KMS-11 (cell line): ENCODE measurements at regions not wholly inside any gene's neighbourhood (a gene's known extent, or its start where the extent isn't known, plus 50 kb on each side); places are given as distances from the start of the nearest gene placed in this dataset.

Experiments
- H2AFZ ChIP-seq: fragments of 200-600 bp; sonication (generic); 2 replicates; pipeline ENCODE4 v1.6.1; 2016; ENCODE audit warnings: antibody characterized with exemption, mixed run types, low read depth
- H3K27ac ChIP-seq: fragments of 200-600 bp; sonication (generic); 2 replicates; pipeline ENCODE4 v1.6.1; 2016; ENCODE audit warnings: mild to moderate bottlenecking, mixed run types
- H3K27me3 ChIP-seq: fragments of 200-600 bp; sonication (generic); 2 replicates; pipeline ENCODE4 v1.6.1; 2017; ENCODE audit warnings: mild to moderate bottlenecking, low read depth, mixed run types, moderate library complexity; ENCODE audit not compliant: insufficient read depth
- H3K36me3 ChIP-seq: fragments of 200-600 bp; sonication (generic); 2 replicates; pipeline ENCODE4 v1.6.1; 2017; ENCODE audit warnings: mild to moderate bottlenecking, mixed run types; ENCODE audit not compliant: insufficient read depth
- H3K4me1 ChIP-seq: fragments of 200-600 bp; sonication (generic); 2 replicates; pipeline ENCODE4 v1.6.1; 2016; ENCODE audit warnings: mild to moderate bottlenecking, low read depth, mixed run types; ENCODE audit not compliant: poor library complexity, severe bottlenecking
- H3K4me2 ChIP-seq: fragments of 200-600 bp; sonication (generic); 2 replicates; pipeline ENCODE4 v1.7.0; 2016; ENCODE audit warnings: mild to moderate bottlenecking, mixed run types
- H3K4me3 ChIP-seq: fragments of 200-600 bp; sonication (generic); IDR thresholded peaks from 2 replicates; pipeline ENCODE4 v1.6.1; 2017; ENCODE audit warnings: low read depth, low read length, mixed read lengths; ENCODE audit not compliant: insufficient read depth
- H3K79me2 ChIP-seq: fragments of 200-600 bp; sonication (generic); 2 replicates; pipeline ENCODE4 v1.6.1; 2016; ENCODE audit warnings: low read depth, mixed run types; ENCODE audit not compliant: insufficient read depth
- H3K9ac ChIP-seq: fragments of 200-600 bp; sonication (generic); 2 replicates; pipeline ENCODE4 v1.6.1; 2016; ENCODE audit warnings: mild to moderate bottlenecking, mixed run types
- H4K20me1 ChIP-seq: fragments of 200-600 bp; sonication (generic); 2 replicates; pipeline ENCODE4 v1.6.1; 2016; ENCODE audit warnings: mild to moderate bottlenecking, mixed run types; ENCODE audit not compliant: insufficient read depth
- TF ChIP-seq, protein P1 (sequence below): fragments of 200-600 bp; sonication (generic); conservative IDR thresholded peaks from 2 replicates; pipeline ENCODE4 v1.6.1; 2017; ENCODE audit warnings: low read depth, mild to moderate bottlenecking, antibody characterized with exemption, low read length, moderate library complexity, mixed read lengths

- Histone ChIP-seq H3K27ac (no peak overlapping the region), H3K4me2 (no peak overlapping the region)
Observed at GRCh38 chr5:124869426-124870033, 123.1 kb upstream of the ZNF608 start.

GRCh38 chr5:124870070-124870469 is 123.6 kb upstream of the ZNF608 start:
- H3K27ac ChIP-seq = no peak overlapping the region
- no peaks in the 10 kb centered on the region for H3K27me3 ChIP-seq
- H3K4me2 ChIP-seq = no peak overlapping the region
- TF ChIP-seq, protein P1, sequence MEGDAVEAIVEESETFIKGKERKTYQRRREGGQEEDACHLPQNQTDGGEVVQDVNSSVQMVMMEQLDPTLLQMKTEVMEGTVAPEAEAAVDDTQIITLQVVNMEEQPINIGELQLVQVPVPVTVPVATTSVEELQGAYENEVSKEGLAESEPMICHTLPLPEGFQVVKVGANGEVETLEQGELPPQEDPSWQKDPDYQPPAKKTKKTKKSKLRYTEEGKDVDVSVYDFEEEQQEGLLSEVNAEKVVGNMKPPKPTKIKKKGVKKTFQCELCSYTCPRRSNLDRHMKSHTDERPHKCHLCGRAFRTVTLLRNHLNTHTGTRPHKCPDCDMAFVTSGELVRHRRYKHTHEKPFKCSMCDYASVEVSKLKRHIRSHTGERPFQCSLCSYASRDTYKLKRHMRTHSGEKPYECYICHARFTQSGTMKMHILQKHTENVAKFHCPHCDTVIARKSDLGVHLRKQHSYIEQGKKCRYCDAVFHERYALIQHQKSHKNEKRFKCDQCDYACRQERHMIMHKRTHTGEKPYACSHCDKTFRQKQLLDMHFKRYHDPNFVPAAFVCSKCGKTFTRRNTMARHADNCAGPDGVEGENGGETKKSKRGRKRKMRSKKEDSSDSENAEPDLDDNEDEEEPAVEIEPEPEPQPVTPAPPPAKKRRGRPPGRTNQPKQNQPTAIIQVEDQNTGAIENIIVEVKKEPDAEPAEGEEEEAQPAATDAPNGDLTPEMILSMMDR = no peak
- no peaks in the 10 kb centered on the region for H4K20me1 ChIP-seq
- no peaks in the 10 kb centered on the region for H3K4me1 ChIP-seq
- no peak overlapping the region for H3K4me3 ChIP-seq
- H2AFZ ChIP-seq = no peak overlapping the region
- H3K9ac ChIP-seq = no peak overlapping the region
- no peaks in the 10 kb centered on the region for H3K36me3 ChIP-seq
- H3K79me2 ChIP-seq = no peaks in the 10 kb centered on the region

More at GRCh38 chr5:124869426-124870033, 123.1 kb upstream of the ZNF608 start:
- Histone ChIP-seq H3K36me3 (no peaks in the 10 kb centered on the region), H3K9ac (no peak overlapping the region), H3K27me3 (no peaks in the 10 kb centered on the region), H2AFZ (no peak overlapping the region), H3K4me1 (no peaks in the 10 kb centered on the region), H4K20me1 (no peaks in the 10 kb centered on the region), H3K4me3 (no peak overlapping the region), H3K79me2 (no peaks in the 10 kb centered on the region)
- TF ChIP-seq, protein P1 = no peak

GRCh38 chr5:124871303-124871702 is 124.9 kb upstream of the ZNF608 start:
- Histone ChIP-seq H3K4me1 (no peaks in the 10 kb centered on the region), H3K79me2 (no peaks in the 10 kb centered on the region), H3K4me3 (no peak overlapping the region), H3K27ac (no peak overlapping the region), H2AFZ (no peak overlapping the region), H3K4me2 (no peak overlapping the region), H3K9ac (no peak overlapping the region), H3K27me3 (no peaks in the 10 kb centered on the region), H4K20me1 (no peaks in the 10 kb centered on the region), H3K36me3 (no peaks in the 10 kb centered on the region)
- TF ChIP-seq, protein P1 = no peak

DNA sequence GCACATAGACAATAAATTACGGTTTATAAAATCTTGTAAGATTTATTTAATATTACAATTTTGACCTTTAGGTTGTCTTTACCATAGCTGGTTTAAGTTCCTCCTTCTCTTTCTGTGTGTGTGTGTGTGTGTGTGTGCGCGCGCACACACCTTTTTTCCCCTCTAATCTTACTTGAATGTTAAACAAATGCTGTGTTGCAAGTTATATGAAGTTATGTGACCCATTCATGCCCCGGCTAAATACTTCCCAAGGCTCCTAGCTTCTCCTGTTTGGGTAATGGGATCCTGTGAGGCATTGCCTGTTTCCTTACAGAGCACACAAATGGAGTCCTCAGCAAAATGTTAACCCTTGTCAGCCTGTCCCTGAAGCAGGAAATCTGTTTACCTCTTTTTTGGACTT is 125.6 kb upstream of the ZNF608 start:
- Histone ChIP-seq H3K4me3 (no peak overlapping the region), H2AFZ (no peak overlapping the region), H3K4me1 (no peaks in the 10 kb centered on the region), H4K20me1 (no peaks in the 10 kb centered on the region), H3K4me2 (no peak overlapping the region), H3K27ac (no peak overlapping the region), H3K27me3 (no peaks in the 10 kb centered on the region), H3K36me3 (no peaks in the 10 kb centered on the region), H3K79me2 (no peaks in the 10 kb centered on the region), H3K9ac (no peak overlapping the region)
- TF ChIP-seq, protein P1 = no peak
